ENCODE measurements at regions not wholly inside any gene's neighbourhood (a gene's known extent, or its start where the extent isn't known, plus 50 kb on each side); places are given as distances from the start of the nearest gene placed in this dataset.

GRCh38 chr2:138116456-138116855 lies 152.2 kb downstream of the HNMT start:
- TF ChIP-seq EZH2 (IDR thresholded peaks at IDR 0.05; ENCODE audit: borderline replicate concordance, low read depth, low read length, severe bottlenecking) (no peak), FOS (IDR thresholded peaks at IDR 0.05; ENCODE audit: borderline replicate concordance, insufficient read depth, low read length) (no peak), POLR2A (IDR thresholded peaks at IDR 0.05; ENCODE audit: low read depth, low read length) (no peak), GATA2 (IDR thresholded peaks at IDR 0.05; ENCODE audit: insufficient read depth, insufficient read length, low read depth, low read length) (no peak), MYC (IDR thresholded peaks at IDR 0.05; ENCODE audit: low read depth, low read length) (no peak), CTCF (IDR thresholded peaks at IDR 0.05; ENCODE audit: extremely low read depth in 1 of 2, insufficient read depth in 1 of 2, low read depth in 1 of 2, low read length in 2 of 2) (no peak), POLR2AphosphoS5 (IDR thresholded peaks at IDR 0.05; ENCODE audit: insufficient read depth, low read depth, low read length) (no peak), JUN (IDR thresholded peaks at IDR 0.05; ENCODE audit: borderline replicate concordance, insufficient read depth, insufficient read length, low read depth) (no peak), MAX (IDR thresholded peaks at IDR 0.05; ENCODE audit: insufficient read depth, insufficient read length) (no peak)
- Histone ChIP-seq H3K36me3 (ENCODE audit: control insufficient read depth in 2 of 2, extremely low read depth in 1 of 2, insufficient read depth in 2 of 2, low read length in 2 of 2) (no peaks in the 10 kb centered on the region), H3K9me3 (replicated peaks; ENCODE audit: control insufficient read depth, insufficient read depth, low read length) (no peaks in the 10 kb centered on the region), H4K20me1 (replicated peaks; ENCODE audit: control insufficient read depth, extremely low read depth, insufficient read depth, low read length) (no peaks in the 10 kb centered on the region), H3K4me2 (ENCODE audit: insufficient read depth, low read length) (no peak overlapping the region), H3K9ac (replicated peaks; ENCODE audit: extremely low read depth, insufficient read depth, low read length) (no peak overlapping the region), H3K27me3 (ENCODE audit: control insufficient read depth in 2 of 2, insufficient read depth in 2 of 2, low read length in 2 of 2) (no peaks in the 10 kb centered on the region), H3K4me3 (replicated peaks in 1 of 3; ENCODE audit: insufficient read depth in 1 of 3, low read depth in 1 of 3, low read length in 3 of 3) (no peak overlapping the region), H3K9me1 (replicated peaks; ENCODE audit: control insufficient read depth, extremely low read depth, insufficient read depth, low read length) (no peaks in the 10 kb centered on the region), H3K4me1 (ENCODE audit: control insufficient read depth, extremely low read depth, insufficient read depth, low read length) (no peaks in the 10 kb centered on the region), H3K79me2 (ENCODE audit: control insufficient read depth, insufficient read depth, low read length) (no peaks in the 10 kb centered on the region), H3K27ac (ENCODE audit: insufficient read depth, low read depth, low read length) (no peak overlapping the region), H2AFZ (ENCODE audit: low read depth, low read length) (no peak overlapping the region)
- BruUV-seq (replicated peaks), result no TSS peak
- intact Hi-C loops (cut with micrococcal nuclease) (no loop called here), dilution Hi-C loops (cut with MboI; ENCODE audit: extremely low pct_ligation_motif_present, low sequenced_read_pairs) (no loop called here)
- no peak for DNase-seq (ENCODE audit: low read depth, low spot score)
- ChIA-PET CTCF (interaction anchor here (1.0 kb wide), 1 partner anchor 26 kb away, joined by 3 read pairs; no protein-coding TSS in a partner anchor), POLR2A (no interaction called here)
- no peak for FAIRE-seq

All from endothelial cell of umbilical vein (primary cell).